ENCODE measurements at regions not wholly inside any gene's neighbourhood (a gene's known extent, or its start where the extent isn't known, plus 50 kb on each side); places are given as distances from the start of the nearest gene placed in this dataset.

GRCh38 chr13:83958531-83958930 lies 76.3 kb upstream of the SLITRK1 start:
- DNase-seq: no peak

- DNase-seq: no peak
These were observed 72.7 kb upstream of the SLITRK1 start for GRCh38 chr13:83955011-83955410.

- DNase-seq: no peak
These were observed 71.6 kb upstream of the SLITRK1 start for GRCh38 chr13:83953916-83954315.

GRCh38 chr13:83950293-83950692 lies 68.0 kb upstream of the SLITRK1 start:
- no peak for DNase-seq

- no peak for DNase-seq
These were observed 61.4 kb upstream of the SLITRK1 start for GRCh38 chr13:83943530-83944279.

- no peak for DNase-seq
These were observed 59.5 kb upstream of the SLITRK1 start for GRCh38 chr13:83941701-83942335.

- DNase-seq: no peak
These were observed 58.5 kb upstream of the SLITRK1 start for GRCh38 chr13:83940742-83941141.

GRCh38 chr13:83937579-83937978 lies 55.3 kb upstream of the SLITRK1 start:
- DNase-seq: no peak

GRCh38 chr13:83935566-83935965 lies 53.3 kb upstream of the SLITRK1 start:
- no peak for DNase-seq
